Astrocyte (in vitro differentiated cells and primary cell): ENCODE measurements at regions not wholly inside any gene's neighbourhood (a gene's known extent, or its start where the extent isn't known, plus 50 kb on each side); places are given as distances from the start of the nearest gene placed in this dataset.

ENCODE experiments used
- CTCF ChIP-seq: IDR thresholded peaks from 2 replicates; pipeline ENCODE4 v1.5.1; 2011; ENCODE audit warnings: low read depth, mild to moderate bottlenecking, inconsistent platforms, low read length, moderate library complexity; ENCODE audit not compliant: insufficient read depth
- EZH2 ChIP-seq: IDR thresholded peaks from 2 replicates; pipeline ENCODE4 v1.6.1; 2012; ENCODE audit warnings: mild to moderate bottlenecking, low read length, inconsistent platforms; ENCODE audit not compliant: insufficient read depth

GRCh38 chr13:91144486-91144885, 203.0 kb upstream of the MIR17HG start:
- TF ChIP-seq CTCF = no peak
- no peak for TF ChIP-seq EZH2
